WTC11 (cell line): ENCODE measurements at regions not wholly inside any gene's neighbourhood (a gene's known extent, or its start where the extent isn't known, plus 50 kb on each side); places are given as distances from the start of the nearest gene placed in this dataset.

ENCODE experiments used
- CTCF ChIP-seq: fragments of 200-600 bp; IDR thresholded peaks from 2 replicates; pipeline ENCODE4 v1.8.0; 2022; ENCODE audit warnings: antibody characterized with exemption
- ELF4 ChIP-seq: sonication (generic); formaldehyde crosslinking; IDR thresholded peaks from 2 replicates; pipeline ENCODE4 v1.8.1; 2022; ENCODE audit warnings: low read depth, mild to moderate bottlenecking, moderate library complexity, missing genetic modification reagents
- FOXP4 ChIP-seq: sonication (generic); formaldehyde crosslinking; IDR thresholded peaks from 2 replicates; pipeline ENCODE4 v1.8.0; 2022; ENCODE audit warnings: mild to moderate bottlenecking, missing genetic modification reagents
- IRF1 ChIP-seq: sonication (generic); formaldehyde crosslinking; IDR thresholded peaks from 2 replicates; pipeline ENCODE4 v1.8.0; 2023; ENCODE audit warnings: missing genetic modification reagents
- MYBL2 ChIP-seq: sonication (generic); formaldehyde crosslinking; IDR thresholded peaks from 2 replicates; pipeline ENCODE4 v1.8.1; 2023; ENCODE audit warnings: mild to moderate bottlenecking, moderate library complexity, missing genetic modification reagents
- PREB ChIP-seq: sonication (generic); formaldehyde crosslinking; IDR thresholded peaks from 2 replicates; pipeline ENCODE4 v1.8.1; 2022; ENCODE audit warnings: mild to moderate bottlenecking, missing genetic modification reagents, moderate library complexity, borderline replicate concordance
- RELA ChIP-seq: sonication (generic); formaldehyde crosslinking; IDR thresholded peaks from 2 replicates; pipeline ENCODE4 v1.8.1; 2022; ENCODE audit warnings: missing genetic modification reagents, mild to moderate bottlenecking, borderline replicate concordance
- SP1 ChIP-seq: sonication (generic); formaldehyde crosslinking; conservative IDR thresholded peaks from 2 replicates; pipeline ENCODE4 v1.8.1; 2022; ENCODE audit warnings: missing genetic modification reagents
- TEAD4 ChIP-seq: sonication (generic); formaldehyde crosslinking; IDR thresholded peaks from 2 replicates; pipeline ENCODE4 v1.8.0; 2022; ENCODE audit warnings: mild to moderate bottlenecking, missing genetic modification reagents

GRCh38 chr3:103047640-103048039 is 612.8 kb downstream of the ZPLD1 start:
- TF ChIP-seq PREB (CRISPR knock-in tag) (no peak), CTCF (no peak), MYBL2 (no peak), ELF4 (no peak), IRF1 (CRISPR knock-in tag) (no peak), TEAD4 (CRISPR knock-in tag) (no peak), SP1 (no peak), RELA (no peak), FOXP4 (CRISPR knock-in tag) (no peak)
